IMR-90 (cell line): ENCODE measurements at regions not wholly inside any gene's neighbourhood (a gene's known extent, or its start where the extent isn't known, plus 50 kb on each side); places are given as distances from the start of the nearest gene placed in this dataset.

Experiments used
- ATAC-seq: fragments of 200-7000 bp; cut with Tn5 transposase; 2 replicates; pipeline ENCODE4 v1.9.1; 2020; ENCODE audit warnings: low read depth, mild to moderate bottlenecking, moderate library complexity
- BruUV-seq: library from RNA; stranded (reverse); fragments of 400-500 nt; replicated peaks from 2 replicates; lab custom pipeline; 2021; lab: Mats Ljungman, UMichigan
- CTCF ChIA-PET: fragments of 300-600 bp; formaldehyde crosslinking; extraction: SDS; loops from one replicate; lab custom pipeline; 2021; ENCODE audit warnings: antibody characterized with exemption; lab: Yijun Ruan, JAX
- POLR2A ChIA-PET: fragments of 300-600 bp; sonication (Branson Sonifier 250); formaldehyde crosslinking; loops from one replicate; lab custom pipeline; 2022; ENCODE audit warnings: antibody characterized with exemption; ENCODE audit not compliant: unreplicated experiment; lab: Charles Lee
- DNase-seq: peaks from one replicate; pipeline ENCODE4 v3.0.0; 2013
- H2AFZ ChIP-seq: replicated peaks from 2 replicates; pipeline ENCODE3; 2013; ENCODE audit warnings: low read length, mild to moderate bottlenecking; ENCODE audit not compliant: poor library complexity
- H2AK5ac ChIP-seq: 2 replicates; pipeline ENCODE4 v1.6.1; 2013; ENCODE audit warnings: low read depth, low read length, inconsistent platforms
- H2AK9ac ChIP-seq: replicated peaks from 2 replicates; pipeline ENCODE3; 2013; ENCODE audit warnings: mild to moderate bottlenecking, low read depth, low read length, moderate library complexity; ENCODE audit not compliant: poor library complexity
- H2BK120ac ChIP-seq: 2 replicates; pipeline ENCODE4 v1.6.1; 2013; ENCODE audit warnings: low read depth, low read length, inconsistent platforms
- H2BK15ac ChIP-seq: 3 replicates; pipeline ENCODE4 v1.6.1; 2013; ENCODE audit warnings: low read depth, low read length, inconsistent platforms
- H2BK20ac ChIP-seq: 2 replicates; pipeline ENCODE4 v1.6.1; 2013; ENCODE audit warnings: low read depth, mild to moderate bottlenecking, inconsistent platforms, low read length, moderate library complexity
- H2BK5ac ChIP-seq: 2 replicates; pipeline ENCODE4 v1.6.1; 2013; ENCODE audit warnings: mild to moderate bottlenecking, low read depth, low read length, inconsistent platforms; ENCODE audit not compliant: poor library complexity, severe bottlenecking
- H3K14ac ChIP-seq: replicated peaks from 2 replicates; pipeline ENCODE4 v1.6.1; 2013; ENCODE audit warnings: low read depth, low read length, inconsistent platforms
- H3K18ac ChIP-seq: 2 replicates; pipeline ENCODE4 v1.6.1; 2013; ENCODE audit warnings: low read depth, low read length, control low read depth
- H3K23ac ChIP-seq: 2 replicates; pipeline ENCODE4 v1.6.1; 2013; ENCODE audit warnings: low read depth, low read length, inconsistent platforms
- H3K27ac ChIP-seq: 2 replicates; pipeline ENCODE4 v1.5.1; 2013; ENCODE audit warnings: mild to moderate bottlenecking, control low read depth, low read length; ENCODE audit not compliant: insufficient read depth
- H3K27me3 ChIP-seq: 2 replicates; pipeline ENCODE4 v1.6.1; 2013; ENCODE audit warnings: low read length; ENCODE audit not compliant: control insufficient read depth, insufficient read depth
- H3K36me3 ChIP-seq: 2 replicates; pipeline ENCODE4 v1.6.1; 2013; ENCODE audit warnings: low read length, mixed read lengths; ENCODE audit not compliant: control insufficient read depth, insufficient read depth
- H3K4ac ChIP-seq: 2 replicates; pipeline ENCODE4 v1.6.1; 2013; ENCODE audit warnings: low read depth, low read length, inconsistent platforms
- H3K4me1 ChIP-seq: 2 replicates; pipeline ENCODE4 v1.6.1; 2013; ENCODE audit warnings: low read length, mixed read lengths; ENCODE audit not compliant: control insufficient read depth, insufficient read depth
- H3K4me2 ChIP-seq: 2 replicates; pipeline ENCODE4 v1.6.1; 2013; ENCODE audit warnings: low read depth, mild to moderate bottlenecking, control low read depth, low read length, moderate library complexity
- H3K4me3 ChIP-seq: 2 replicates; pipeline ENCODE4 v1.5.1; 2013; ENCODE audit warnings: low read depth, mild to moderate bottlenecking, control low read depth, low read length, moderate library complexity; ENCODE audit not compliant: insufficient read depth
- H3K56ac ChIP-seq: 2 replicates; pipeline ENCODE4 v1.6.1; 2013; ENCODE audit warnings: low read length, inconsistent platforms; ENCODE audit not compliant: insufficient read depth; ENCODE audit errors: extremely low read depth
- H3K79me1 ChIP-seq, 2 experiments: 2 replicates each; pipeline ENCODE4 v1.6.1; 2013; ENCODE audit warnings: low read length in 2 of 2, inconsistent platforms in 1 of 2, low read depth in 1 of 2
- H3K9ac ChIP-seq: 2 replicates; pipeline ENCODE4 v1.6.1; 2013; ENCODE audit warnings: low read depth, low read length, control low read depth
- H3K9me1 ChIP-seq: 2 replicates; pipeline ENCODE4 v1.6.1; 2013; ENCODE audit warnings: low read length, inconsistent platforms; ENCODE audit not compliant: insufficient read depth
- H3K9me3 ChIP-seq: 2 replicates; pipeline ENCODE4 v1.6.1; 2013; ENCODE audit warnings: low read length; ENCODE audit not compliant: control insufficient read depth, insufficient read depth
- H4K20me1 ChIP-seq: 2 replicates; pipeline ENCODE4 v1.6.1; 2013; ENCODE audit warnings: low read length, inconsistent platforms; ENCODE audit not compliant: insufficient read depth
- H4K5ac ChIP-seq: 2 replicates; pipeline ENCODE4 v1.6.1; 2013; ENCODE audit warnings: mild to moderate bottlenecking, low read depth, low read length, control low read depth
- H4K8ac ChIP-seq, 2 experiments: 2 replicates each; pipeline ENCODE4 v1.6.1; 2013; ENCODE audit warnings: low read depth in 2 of 2, low read length in 2 of 2, control low read depth in 1 of 2, inconsistent platforms in 1 of 2
- H4K91ac ChIP-seq: 2 replicates; pipeline ENCODE4 v1.6.1; 2013; ENCODE audit warnings: low read depth, low read length, inconsistent platforms; ENCODE audit not compliant: insufficient read depth
- CHD1 ChIP-seq: IDR thresholded peaks from 2 replicates; pipeline ENCODE4 v1.6.1; 2012; ENCODE audit warnings: low read depth, low read length, improper control_type of control experiment
- FOS ChIP-seq: fragments of 150-350 bp; IDR thresholded peaks from 2 replicates; pipeline ENCODE4 v1.6.1; 2016; ENCODE audit warnings: low read depth, low read length
- POLR2A ChIP-seq: IDR thresholded peaks from 2 replicates; pipeline ENCODE4 v1.6.1; 2012; ENCODE audit warnings: mild to moderate bottlenecking, low read depth, low read length
- RCOR1 ChIP-seq: IDR thresholded peaks from 2 replicates; pipeline ENCODE4 v1.6.1; 2012; ENCODE audit warnings: mild to moderate bottlenecking, low read length, improper control_type of control experiment; ENCODE audit not compliant: insufficient replicate concordance
- WGBS, 2 experiments: methylation state at CpG; one replicate each; pipeline versions ENCODE4 v1.1.5 to v1.1.7; 2013; ENCODE audit warnings: missing lambda C conversion rate in 2 of 2; ENCODE audit not compliant: insufficient read length in 1 of 2; ENCODE audit errors: extremely low coverage in 2 of 2; 5-methylcytosine and 5-hydroxymethylcytosine counted together
- dilution Hi-C: fragments of 300-500 bp; cut with HindIII; formaldehyde crosslinking; loops from one replicate; pipeline ENCODE4 v1.14.3; 2018; ENCODE audit warnings: low sequenced_read_pairs; ENCODE audit not compliant: unreplicated experiment
- in situ Hi-C: fragments of 300-500 bp; cut with MboI; formaldehyde crosslinking; loops from 3 replicates; pipeline ENCODE4 v1.14.3; 2019; ENCODE audit warnings: low sequenced_read_pairs, inconsistent platforms, mixed read lengths
- intact Hi-C: fragments of 100-400 bp; cut with micrococcal nuclease; formaldehyde crosslinking; loops from 2 replicates; pipeline ENCODE4 v1.10.0; 2022
- TF ChIP-seq, protein P1 (sequence below): fragments of 150-350 bp; IDR thresholded peaks from 2 replicates; pipeline ENCODE4 v1.6.1; 2016; ENCODE audit warnings: low read depth, mild to moderate bottlenecking, low read length, moderate library complexity, borderline replicate concordance
- TF ChIP-seq, protein P2 (sequence below): fragments of 150-350 bp; IDR thresholded peaks from 2 replicates; pipeline ENCODE4 v1.6.1; 2017; ENCODE audit warnings: mild to moderate bottlenecking, antibody characterized with exemption, low read length, low read depth

DNA sequence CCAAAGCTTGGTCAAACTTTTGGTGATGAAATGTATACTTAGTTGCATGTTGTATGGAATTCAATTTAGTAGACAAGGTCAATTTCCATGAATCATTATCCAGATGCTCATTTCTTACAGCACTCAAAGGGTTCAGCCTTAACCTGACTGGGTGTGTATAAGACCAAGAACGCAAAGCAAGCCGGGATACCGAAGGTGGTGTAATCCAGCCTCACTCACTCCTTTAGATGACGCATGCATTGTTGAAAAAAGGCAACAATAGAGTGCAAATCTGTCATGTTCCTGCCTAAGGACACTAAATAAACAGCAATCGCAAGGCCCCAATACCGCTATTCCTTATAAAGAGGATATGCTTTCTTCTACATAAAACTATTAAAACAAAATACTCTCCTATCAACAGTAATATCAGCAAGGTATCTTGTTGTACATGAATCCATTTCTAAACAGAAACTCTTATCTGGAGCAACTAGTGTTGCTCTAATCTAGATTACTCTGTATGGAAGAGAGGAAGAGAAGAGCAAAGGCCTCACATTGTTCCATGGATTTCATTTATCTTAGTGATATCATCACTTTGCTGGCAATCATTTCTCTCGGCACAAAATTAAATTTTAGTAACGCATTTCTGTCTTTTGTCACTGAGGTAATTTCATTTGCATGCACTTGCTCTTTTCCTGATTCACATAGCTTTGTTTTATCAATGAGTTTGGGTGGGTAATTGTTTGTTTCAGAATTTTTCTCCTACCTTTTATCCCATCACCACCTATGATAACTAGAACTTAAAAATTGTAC, 96.2 kb downstream of the PLK2 start:
- no peak overlapping the region for H3K27ac ChIP-seq
- H2AK9ac ChIP-seq: no peak overlapping the region
- no peak overlapping the region for H3K14ac ChIP-seq
- CTCF ChIA-PET: no interaction called here
- no peak overlapping the region for H3K4ac ChIP-seq
- no peak overlapping the region for H3K9ac ChIP-seq
- H4K20me1 ChIP-seq: no peaks in the 10 kb centered on the region
- no peak overlapping the region for H2AK5ac ChIP-seq
- H3K18ac ChIP-seq: no peak overlapping the region
- H2BK15ac ChIP-seq: no peak overlapping the region
- H3K4me3 ChIP-seq: no peak overlapping the region
- H3K4me1 ChIP-seq: no peaks in the 10 kb centered on the region
- no peak overlapping the region for H4K8ac ChIP-seq
- POLR2A ChIA-PET: no interaction called here
- H2BK5ac ChIP-seq: no peak overlapping the region
- dilution Hi-C loops (no loop called here), intact Hi-C loops (no loop called here), in situ Hi-C loops (no loop called here)
- ATAC-seq (no peak), DNase-seq (no peak)
- no peak overlapping the region for H2BK120ac ChIP-seq
- WGBS, 2 experiments: no CpG with 5 or more reads among the region's 8 CpGs
- no peak overlapping the region for H3K56ac ChIP-seq
- H2BK20ac ChIP-seq: no peak overlapping the region
- H2AFZ ChIP-seq: no peak overlapping the region
- no peaks in the 10 kb centered on the region for H3K27me3 ChIP-seq
- no peak overlapping the region for H3K23ac ChIP-seq
- H3K36me3 ChIP-seq: no peaks in the 10 kb centered on the region
- no peaks in the 10 kb centered on the region for H3K9me3 ChIP-seq
- no peak overlapping the region for H3K4me2 ChIP-seq
- BruUV-seq: no TSS peak
- H4K5ac ChIP-seq: no peak overlapping the region
- no peaks in the 10 kb centered on the region for H3K79me1 ChIP-seq
- no peaks in the 10 kb centered on the region for H3K9me1 ChIP-seq
- TF ChIP-seq, protein P1, sequence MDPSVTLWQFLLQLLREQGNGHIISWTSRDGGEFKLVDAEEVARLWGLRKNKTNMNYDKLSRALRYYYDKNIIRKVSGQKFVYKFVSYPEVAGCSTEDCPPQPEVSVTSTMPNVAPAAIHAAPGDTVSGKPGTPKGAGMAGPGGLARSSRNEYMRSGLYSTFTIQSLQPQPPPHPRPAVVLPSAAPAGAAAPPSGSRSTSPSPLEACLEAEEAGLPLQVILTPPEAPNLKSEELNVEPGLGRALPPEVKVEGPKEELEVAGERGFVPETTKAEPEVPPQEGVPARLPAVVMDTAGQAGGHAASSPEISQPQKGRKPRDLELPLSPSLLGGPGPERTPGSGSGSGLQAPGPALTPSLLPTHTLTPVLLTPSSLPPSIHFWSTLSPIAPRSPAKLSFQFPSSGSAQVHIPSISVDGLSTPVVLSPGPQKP: no peak
- TF ChIP-seq, protein P2, sequence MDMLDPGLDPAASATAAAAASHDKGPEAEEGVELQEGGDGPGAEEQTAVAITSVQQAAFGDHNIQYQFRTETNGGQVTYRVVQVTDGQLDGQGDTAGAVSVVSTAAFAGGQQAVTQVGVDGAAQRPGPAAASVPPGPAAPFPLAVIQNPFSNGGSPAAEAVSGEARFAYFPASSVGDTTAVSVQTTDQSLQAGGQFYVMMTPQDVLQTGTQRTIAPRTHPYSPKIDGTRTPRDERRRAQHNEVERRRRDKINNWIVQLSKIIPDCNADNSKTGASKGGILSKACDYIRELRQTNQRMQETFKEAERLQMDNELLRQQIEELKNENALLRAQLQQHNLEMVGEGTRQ: no peak
- TF ChIP-seq CHD1 (no peak), RCOR1 (no peak), POLR2A (no peak), FOS (no peak)
- H4K91ac ChIP-seq: no peak overlapping the region
